ENCODE measurements at regions not wholly inside any gene's neighbourhood (a gene's known extent, or its start where the extent isn't known, plus 50 kb on each side); places are given as distances from the start of the nearest gene placed in this dataset.
"Not testable (repeated sequence)": the region's sequence is repeated elsewhere in the genome, so short reads cannot be mapped to it uniquely, and the experiment has no call there.

DNA sequence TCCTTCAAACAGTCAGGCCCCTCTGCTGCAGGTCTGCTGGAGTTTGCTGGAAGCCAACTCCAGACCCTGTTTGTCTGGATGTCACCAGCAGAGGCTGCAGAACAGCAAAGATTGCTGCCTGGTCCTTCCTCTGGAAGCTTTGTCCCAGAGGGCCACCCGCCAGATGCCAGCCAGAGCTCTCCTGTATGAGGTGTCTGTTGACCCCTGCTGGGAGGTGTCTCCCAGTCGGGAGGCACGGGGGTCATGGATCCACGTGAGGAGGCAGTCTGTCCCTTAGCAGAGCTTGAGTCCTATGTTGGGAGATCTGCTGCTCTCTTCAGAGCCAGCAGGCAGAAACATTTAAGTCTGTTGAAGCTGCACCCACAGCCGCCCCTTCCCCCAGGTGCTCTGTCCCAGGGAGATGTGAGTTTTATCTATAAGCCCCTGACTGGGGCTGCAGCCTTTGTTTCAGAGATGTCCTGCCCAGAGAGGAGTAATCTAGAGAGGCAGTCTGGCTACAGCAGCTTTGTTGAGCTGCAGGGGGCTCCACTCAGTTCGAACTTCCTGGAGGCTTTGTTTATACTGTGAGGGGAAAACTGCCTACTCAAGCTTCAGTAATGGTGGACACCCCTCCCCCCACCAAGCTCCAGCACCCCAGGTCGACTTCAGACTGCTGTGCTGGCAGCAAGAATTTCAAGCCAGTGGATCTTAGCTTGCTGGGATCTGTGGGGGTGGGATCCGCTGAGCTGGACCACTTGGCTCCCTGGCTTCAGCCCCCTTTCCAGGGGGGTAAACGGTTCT lies 72.1 kb downstream of the OGFRL1 start:
- not testable (repeated sequence) for H3K27me3 Mint-ChIP-seq (ENCODE audit: low read depth); DNase-seq (ENCODE audit: low spot score); H3K4me1 Mint-ChIP-seq (ENCODE audit: low read depth); H3K27ac Mint-ChIP-seq (ENCODE audit: unreplicated experiment); H3K4me3 Mint-ChIP-seq (ENCODE audit: unreplicated experiment)
- Mint-ChIP-seq H3K36me3 (ENCODE audit: low read depth) (peaks cover 17% of the 10 kb centered on the region), H3K9me3 (ENCODE audit: low read depth) (peaks cover 40% of the 10 kb centered on the region)

- Mint-ChIP-seq H3K4me3 (ENCODE audit: unreplicated experiment) (no peak overlapping the region), H3K4me1 (ENCODE audit: low read depth) (peaks cover 10% of the 10 kb centered on the region), H3K36me3 (ENCODE audit: low read depth) (peaks cover 8% of the 10 kb centered on the region), H3K9me3 (ENCODE audit: low read depth) (peaks cover 4% of the 10 kb centered on the region), H3K27ac (ENCODE audit: unreplicated experiment) (no peak overlapping the region), H3K27me3 (ENCODE audit: low read depth) (no peaks in the 10 kb centered on the region)
- no peak for DNase-seq (ENCODE audit: low spot score)
- TF ChIP-seq CTCF (IDR thresholded peaks at IDR 0.05) = no peak
These were observed 76.4 kb downstream of the OGFRL1 start for GRCh38 chr6:71364889-71365542.

DNA sequence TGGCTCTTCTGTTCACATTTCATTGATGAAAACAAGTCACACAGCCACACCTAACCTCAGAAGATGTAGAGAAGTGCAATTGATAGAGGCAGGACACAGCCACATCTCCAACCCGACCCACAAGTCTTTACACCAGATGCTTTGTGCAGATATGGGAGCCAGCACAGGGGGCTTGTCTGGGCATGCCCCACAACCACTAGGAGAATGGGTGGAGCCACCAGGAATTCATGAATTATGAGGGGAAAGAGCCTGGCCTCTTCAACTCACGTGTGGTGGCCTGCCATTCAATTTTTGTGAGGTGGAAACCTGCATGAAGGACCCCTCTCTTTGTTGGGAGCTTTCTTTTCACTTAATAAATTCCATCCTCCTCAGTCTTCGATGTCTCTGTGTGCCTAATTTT lies 79.1 kb downstream of the OGFRL1 start:
- Mint-ChIP-seq H3K9me3 (ENCODE audit: low read depth) (no peaks in the 10 kb centered on the region), H3K27me3 (ENCODE audit: low read depth) (no peaks in the 10 kb centered on the region), H3K4me1 (ENCODE audit: low read depth) (peaks cover 10% of the 10 kb centered on the region), H3K27ac (ENCODE audit: unreplicated experiment) (no peak overlapping the region), H3K36me3 (ENCODE audit: low read depth) (peaks cover 6% of the 10 kb centered on the region), H3K4me3 (ENCODE audit: unreplicated experiment) (no peak overlapping the region)
- no peak for TF ChIP-seq CTCF (IDR thresholded peaks at IDR 0.05)
- DNase-seq (ENCODE audit: low spot score) = no peak

DNA sequence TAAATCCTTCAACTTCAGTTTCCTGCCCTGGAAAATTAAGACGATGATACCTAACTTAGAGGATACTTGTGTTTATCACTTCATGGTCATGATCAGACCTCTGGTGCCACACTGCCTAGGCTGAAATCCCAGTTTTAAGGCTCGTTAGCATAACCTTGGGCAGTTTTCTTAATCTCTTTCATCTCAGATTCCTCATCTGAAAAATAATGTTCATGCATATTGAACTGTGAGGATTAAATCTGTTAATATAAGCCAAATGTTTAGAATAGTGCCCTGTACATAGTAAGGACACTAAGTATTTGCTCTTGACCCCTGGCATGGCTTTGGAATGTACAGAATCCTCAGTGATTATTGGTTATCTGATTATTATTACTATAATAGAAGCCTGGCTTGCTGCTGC lies 79.7 kb downstream of the OGFRL1 start:
- H3K9me3 Mint-ChIP-seq (ENCODE audit: low read depth) = no peaks in the 10 kb centered on the region

GRCh38 chr6:71371559-71371958 lies 82.9 kb downstream of the OGFRL1 start:
- Mint-ChIP-seq H3K9me3 (ENCODE audit: low read depth) (no peaks in the 10 kb centered on the region), H3K27ac (ENCODE audit: unreplicated experiment) (no peak overlapping the region), H3K36me3 (ENCODE audit: low read depth) (peaks cover 3% of the 10 kb centered on the region), H3K4me1 (ENCODE audit: low read depth) (peaks cover 4% of the 10 kb centered on the region), H3K4me3 (ENCODE audit: unreplicated experiment) (no peak overlapping the region), H3K27me3 (ENCODE audit: low read depth) (no peaks in the 10 kb centered on the region)
- DNase-seq (ENCODE audit: low spot score) = no peak
- no peak for TF ChIP-seq CTCF (IDR thresholded peaks at IDR 0.05)

More for the DNA sequence above, 79.7 kb downstream of the OGFRL1 start:
- no peaks in the 10 kb centered on the region for H3K27me3 Mint-ChIP-seq (ENCODE audit: low read depth)
- no peak overlapping the region for H3K27ac Mint-ChIP-seq (ENCODE audit: unreplicated experiment)
- no peak overlapping the region for H3K4me3 Mint-ChIP-seq (ENCODE audit: unreplicated experiment)
- peaks cover 10% of the 10 kb centered on the region for H3K4me1 Mint-ChIP-seq (ENCODE audit: low read depth)
- DNase-seq (ENCODE audit: low spot score) = no peak
- H3K36me3 Mint-ChIP-seq (ENCODE audit: low read depth) = peaks cover 6% of the 10 kb centered on the region
- TF ChIP-seq CTCF (IDR thresholded peaks at IDR 0.05) = no peak

Data from chondrocyte (in vitro differentiated cells).